A549 (cell line): ENCODE measurements at regions not wholly inside any gene's neighbourhood (a gene's known extent, or its start where the extent isn't known, plus 50 kb on each side); places are given as distances from the start of the nearest gene placed in this dataset.

Source experiments
- CTCF ChIP-seq: fragments of >200 bp; sonication (Bioruptor Twin); formaldehyde crosslinking; IDR thresholded peaks from 3 replicates; pipeline ENCODE4 v1.5.1; 2016
- POLR2A ChIP-seq: IDR thresholded peaks from 2 replicates; pipeline ENCODE4 v1.6.1; 2012; ENCODE audit warnings: mild to moderate bottlenecking, low read length
- SREBF2 ChIP-seq: fragments of 450-650 bp; IDR thresholded peaks from 2 replicates; pipeline ENCODE4 v1.6.1; 2014; ENCODE audit warnings: mild to moderate bottlenecking, moderate library complexity
- ZC3H11A ChIP-seq: fragments of 450-650 bp; IDR thresholded peaks from 2 replicates; pipeline ENCODE4 v1.6.1; 2014; ENCODE audit warnings: antibody characterized with exemption, mild to moderate bottlenecking

- TF ChIP-seq ZC3H11A = no peak
- TF ChIP-seq SREBF2 = no peak
- no peak for TF ChIP-seq POLR2A
- no peak for TF ChIP-seq CTCF
Observed at GRCh38 chr2:14999114-14999661, 366.7 kb downstream of the LRATD1 start.
